ENCODE measurements at regions not wholly inside any gene's neighbourhood (a gene's known extent, or its start where the extent isn't known, plus 50 kb on each side); places are given as distances from the start of the nearest gene placed in this dataset.

DNA sequence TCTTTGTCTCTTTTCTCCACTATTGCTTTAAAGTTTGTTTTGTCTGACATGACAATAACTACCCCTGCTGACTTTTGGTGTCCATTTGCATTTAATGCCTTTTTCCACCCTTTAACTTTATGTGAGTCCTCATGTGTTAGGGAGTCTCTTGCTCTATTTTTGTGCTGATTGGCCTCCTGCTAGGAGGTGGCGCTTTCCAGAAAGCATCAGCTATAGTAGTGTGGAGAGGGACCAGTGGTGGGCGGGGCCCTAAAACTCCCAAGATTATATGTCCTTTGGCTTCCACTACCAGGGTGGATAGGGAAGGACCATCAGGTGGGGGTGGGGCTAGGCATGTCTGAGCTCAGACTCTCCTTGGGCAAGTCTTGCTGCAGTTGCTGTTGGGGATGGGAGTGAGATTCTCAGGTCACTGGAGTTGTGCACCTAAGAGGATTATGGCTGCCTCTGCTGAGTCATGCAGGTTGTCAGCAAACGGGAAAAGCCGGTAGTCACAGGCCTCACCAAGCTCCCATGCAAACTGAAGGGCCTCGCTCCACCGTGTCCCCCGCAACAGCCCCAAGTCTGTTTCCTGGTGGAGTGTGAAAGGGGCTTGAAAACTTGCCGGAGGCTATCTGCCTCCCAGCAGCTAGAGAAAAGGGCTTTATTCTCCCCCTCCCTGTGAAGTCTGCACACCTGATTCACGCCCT lies 156.3 kb downstream of the CPEB2 start:
- Histone ChIP-seq H3K4me1 (ENCODE audit: low read length) (no peaks in the 10 kb centered on the region), H3K27ac (ENCODE audit: low read length) (no peak overlapping the region), H3K9me2 (replicated peaks; ENCODE audit: insufficient read depth, low read length) (no peaks in the 10 kb centered on the region), H3K27me3 (replicated peaks; ENCODE audit: insufficient read depth, low read length) (no peaks in the 10 kb centered on the region), H4K20me1 (ENCODE audit: insufficient read depth, low read length) (no peaks in the 10 kb centered on the region), H3K9ac (ENCODE audit: low read length) (no peak overlapping the region), H2AFZ (ENCODE audit: low read length) (no peak overlapping the region), H3K4me3 (ENCODE audit: low read length) (no peak overlapping the region), H3K4me2 (ENCODE audit: low read depth, low read length) (no peak overlapping the region), H3K9me3 (replicated peaks; ENCODE audit: insufficient read depth, low read length) (no peaks in the 10 kb centered on the region), H3F3A (ENCODE audit: insufficient read depth, low read length) (no peaks in the 10 kb centered on the region), H3K79me2 (ENCODE audit: low read length) (no peaks in the 10 kb centered on the region), H3K36me3 (replicated peaks; ENCODE audit: insufficient read depth, low read length) (no peaks in the 10 kb centered on the region)
- no peak for DNase-seq
- TF ChIP-seq, protein P1, sequence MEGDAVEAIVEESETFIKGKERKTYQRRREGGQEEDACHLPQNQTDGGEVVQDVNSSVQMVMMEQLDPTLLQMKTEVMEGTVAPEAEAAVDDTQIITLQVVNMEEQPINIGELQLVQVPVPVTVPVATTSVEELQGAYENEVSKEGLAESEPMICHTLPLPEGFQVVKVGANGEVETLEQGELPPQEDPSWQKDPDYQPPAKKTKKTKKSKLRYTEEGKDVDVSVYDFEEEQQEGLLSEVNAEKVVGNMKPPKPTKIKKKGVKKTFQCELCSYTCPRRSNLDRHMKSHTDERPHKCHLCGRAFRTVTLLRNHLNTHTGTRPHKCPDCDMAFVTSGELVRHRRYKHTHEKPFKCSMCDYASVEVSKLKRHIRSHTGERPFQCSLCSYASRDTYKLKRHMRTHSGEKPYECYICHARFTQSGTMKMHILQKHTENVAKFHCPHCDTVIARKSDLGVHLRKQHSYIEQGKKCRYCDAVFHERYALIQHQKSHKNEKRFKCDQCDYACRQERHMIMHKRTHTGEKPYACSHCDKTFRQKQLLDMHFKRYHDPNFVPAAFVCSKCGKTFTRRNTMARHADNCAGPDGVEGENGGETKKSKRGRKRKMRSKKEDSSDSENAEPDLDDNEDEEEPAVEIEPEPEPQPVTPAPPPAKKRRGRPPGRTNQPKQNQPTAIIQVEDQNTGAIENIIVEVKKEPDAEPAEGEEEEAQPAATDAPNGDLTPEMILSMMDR (IDR thresholded peaks at IDR 0.05; ENCODE audit: low read length), result no peak

- H3K36me3 ChIP-seq (replicated peaks; ENCODE audit: insufficient read depth, low read length), result no peaks in the 10 kb centered on the region
- H3K4me2 ChIP-seq (ENCODE audit: low read depth, low read length), result no peak overlapping the region
- no peak for DNase-seq
- H2AFZ ChIP-seq (ENCODE audit: low read length), result no peak overlapping the region
- H3K9me3 ChIP-seq (replicated peaks; ENCODE audit: insufficient read depth, low read length), result no peaks in the 10 kb centered on the region
- no peak for TF ChIP-seq EZH2phosphoT487 (IDR thresholded peaks at IDR 0.05; ENCODE audit: low read length)
- TF ChIP-seq EZH2 (optimal IDR thresholded peaks at IDR 0.05; ENCODE audit: low read depth, low read length), result no peak
- TF ChIP-seq, protein P1 (IDR thresholded peaks at IDR 0.05; ENCODE audit: low read length), result no peak
- H3F3A ChIP-seq (ENCODE audit: insufficient read depth, low read length), result no peaks in the 10 kb centered on the region
- no peaks in the 10 kb centered on the region for H3K4me1 ChIP-seq (ENCODE audit: low read length)
- no peak overlapping the region for H3K9ac ChIP-seq (ENCODE audit: low read length)
- H3K4me3 ChIP-seq (ENCODE audit: low read length), result no peak overlapping the region
- H3K9me2 ChIP-seq (replicated peaks; ENCODE audit: insufficient read depth, low read length), result no peaks in the 10 kb centered on the region
- H3K27ac ChIP-seq (ENCODE audit: low read length), result no peak overlapping the region
- H3K27me3 ChIP-seq (replicated peaks; ENCODE audit: insufficient read depth, low read length), result no peaks in the 10 kb centered on the region
- H4K20me1 ChIP-seq (ENCODE audit: insufficient read depth, low read length), result no peaks in the 10 kb centered on the region
- no peaks in the 10 kb centered on the region for H3K79me2 ChIP-seq (ENCODE audit: low read length)
These were observed 157.3 kb downstream of the CPEB2 start for GRCh38 chr4:15159477-15160019.

GRCh38 chr4:15161439-15161838 lies 159.2 kb downstream of the CPEB2 start:
- H3K36me3 ChIP-seq (replicated peaks; ENCODE audit: insufficient read depth, low read length), result no peaks in the 10 kb centered on the region

More at GRCh38 chr4:15161439-15161838, 159.2 kb downstream of the CPEB2 start:
- no peak overlapping the region for H3K27ac ChIP-seq (ENCODE audit: low read length)
- no peaks in the 10 kb centered on the region for H3K9me2 ChIP-seq (replicated peaks; ENCODE audit: insufficient read depth, low read length)
- no peak overlapping the region for H3K4me3 ChIP-seq (ENCODE audit: low read length)
- DNase-seq, result no peak
- no peaks in the 10 kb centered on the region for H4K20me1 ChIP-seq (ENCODE audit: insufficient read depth, low read length)
- no peaks in the 10 kb centered on the region for H3K9me3 ChIP-seq (replicated peaks; ENCODE audit: insufficient read depth, low read length)
- no peaks in the 10 kb centered on the region for H3K79me2 ChIP-seq (ENCODE audit: low read length)
- H3F3A ChIP-seq (ENCODE audit: insufficient read depth, low read length), result no peaks in the 10 kb centered on the region
- no peak overlapping the region for H3K9ac ChIP-seq (ENCODE audit: low read length)
- H3K4me1 ChIP-seq (ENCODE audit: low read length), result no peaks in the 10 kb centered on the region
- H2AFZ ChIP-seq (ENCODE audit: low read length), result no peak overlapping the region
- TF ChIP-seq, protein P1 (IDR thresholded peaks at IDR 0.05; ENCODE audit: low read length), result no peak
- TF ChIP-seq EZH2phosphoT487 (IDR thresholded peaks at IDR 0.05; ENCODE audit: low read length), result no peak
- no peak for TF ChIP-seq EZH2 (optimal IDR thresholded peaks at IDR 0.05; ENCODE audit: low read depth, low read length)
- H3K27me3 ChIP-seq (replicated peaks; ENCODE audit: insufficient read depth, low read length), result no peaks in the 10 kb centered on the region
- no peak overlapping the region for H3K4me2 ChIP-seq (ENCODE audit: low read depth, low read length)
